Stimulated activated CD8-positive, alpha-beta memory T cell treated with anti-CD3 and anti-CD28 coated beads, Interleukin-2, amount 100 ng/mL, for 48 hours (primary cell): ENCODE measurements at regions not wholly inside any gene's neighbourhood (a gene's known extent, or its start where the extent isn't known, plus 50 kb on each side); places are given as distances from the start of the nearest gene placed in this dataset.
"Not testable (repeated sequence)": the region's sequence is repeated elsewhere in the genome, so short reads cannot be mapped to it uniquely, and the experiment has no call there.

Experiments used
- DNase-seq, 2 donors: peaks; one replicate each; pipeline ENCODE4 v3.0.0-alpha.2; 2020; ENCODE audit warnings: low read depth in 2 of 2

DNA sequence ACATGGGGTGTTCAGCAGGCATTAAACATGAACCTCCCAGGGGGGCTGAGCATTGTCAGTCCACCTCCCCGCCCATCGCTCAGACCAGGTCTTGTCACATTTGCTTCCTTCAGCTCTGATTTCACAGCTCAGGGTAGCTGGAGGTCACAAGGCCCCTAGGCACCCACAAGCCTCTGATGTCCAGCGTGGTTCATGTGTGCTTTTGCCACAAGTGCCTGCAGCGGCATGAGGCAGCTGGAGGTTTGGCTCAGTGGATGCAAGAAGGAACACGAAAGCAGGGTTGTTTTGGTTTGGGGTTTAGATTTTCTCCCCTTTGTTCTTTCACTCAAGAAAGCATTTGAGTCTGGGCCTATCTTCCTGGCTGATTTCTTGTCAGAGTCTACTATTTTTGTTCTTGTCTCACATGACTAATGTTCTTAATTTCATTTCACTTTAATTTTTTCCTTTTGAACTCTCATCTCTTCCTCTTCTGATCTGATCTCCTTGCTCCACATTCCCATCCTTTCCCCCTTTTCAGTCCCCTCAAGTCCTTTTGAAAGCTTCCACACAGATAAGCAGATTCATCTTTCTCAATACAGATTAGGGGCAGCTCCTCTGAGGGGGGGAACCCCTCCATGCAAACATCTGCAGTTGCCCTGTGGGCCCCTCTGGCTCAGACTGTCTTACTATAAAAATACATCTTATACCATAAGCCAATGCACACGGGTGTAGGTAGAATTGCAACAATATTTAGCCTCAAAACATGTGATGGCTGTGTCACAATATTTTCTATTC, 68.1 kb upstream of the CEP85L start:
- DNase-seq: peak in 1 of 2 donors; percentile 19

- DNase-seq: no peak
Observed at GRCh38 chr6:118718903-118719302, 67.5 kb upstream of the CEP85L start.

DNA sequence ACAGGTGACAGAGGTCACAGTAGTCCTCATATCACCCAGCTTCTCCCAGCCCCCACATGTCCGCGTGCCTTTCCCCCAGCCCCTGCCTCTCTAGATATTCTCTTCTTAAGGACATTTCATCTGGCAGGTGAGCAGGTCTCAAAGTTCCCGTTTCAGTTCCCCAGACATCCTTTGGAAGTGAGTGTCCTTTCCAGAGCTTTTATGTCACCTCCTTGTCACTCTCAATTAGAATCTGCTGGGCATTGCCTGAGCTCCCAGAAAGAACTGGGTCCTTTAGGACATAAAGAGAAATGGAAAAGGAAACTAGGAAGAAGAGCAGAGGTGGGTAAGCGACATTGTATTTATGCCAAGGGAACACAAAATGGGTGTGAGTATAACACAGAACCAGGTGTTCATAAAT, 66.9 kb upstream of the CEP85L start:
- DNase-seq: no peak

DNA sequence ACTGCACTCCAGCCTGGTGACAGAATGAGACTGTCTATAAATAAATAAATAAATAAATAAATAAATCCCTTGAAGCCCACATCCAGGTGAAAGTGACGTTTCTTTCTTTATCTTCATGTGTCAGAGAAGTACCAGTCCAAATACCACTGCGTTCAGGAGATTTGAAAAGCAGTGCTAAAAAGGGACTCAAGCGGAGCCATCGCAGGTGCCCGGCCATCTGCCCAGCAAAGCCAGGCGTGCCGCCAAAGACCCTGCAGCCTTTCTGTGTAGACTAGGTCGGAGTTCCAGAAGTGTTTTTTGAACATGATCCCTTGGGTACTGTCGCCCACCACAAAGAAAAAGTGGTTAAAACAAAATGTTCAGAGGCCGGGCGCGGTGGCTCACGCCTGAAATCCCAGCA, 65.7 kb upstream of the CEP85L start:
- no peak for DNase-seq

- DNase-seq: not testable (repeated sequence)
Observed at GRCh38 chr6:118715907-118716306, 64.5 kb upstream of the CEP85L start.

- no peak for DNase-seq
Observed at GRCh38 chr6:118715376-118715775, 64.0 kb upstream of the CEP85L start.

- no peak for DNase-seq
Observed at GRCh38 chr6:118714756-118715155, 63.4 kb upstream of the CEP85L start.

GRCh38 chr6:118712969-118713368, 61.6 kb upstream of the CEP85L start:
- no peak for DNase-seq

GRCh38 chr6:118710616-118711015, 59.2 kb upstream of the CEP85L start:
- no peak for DNase-seq

DNA sequence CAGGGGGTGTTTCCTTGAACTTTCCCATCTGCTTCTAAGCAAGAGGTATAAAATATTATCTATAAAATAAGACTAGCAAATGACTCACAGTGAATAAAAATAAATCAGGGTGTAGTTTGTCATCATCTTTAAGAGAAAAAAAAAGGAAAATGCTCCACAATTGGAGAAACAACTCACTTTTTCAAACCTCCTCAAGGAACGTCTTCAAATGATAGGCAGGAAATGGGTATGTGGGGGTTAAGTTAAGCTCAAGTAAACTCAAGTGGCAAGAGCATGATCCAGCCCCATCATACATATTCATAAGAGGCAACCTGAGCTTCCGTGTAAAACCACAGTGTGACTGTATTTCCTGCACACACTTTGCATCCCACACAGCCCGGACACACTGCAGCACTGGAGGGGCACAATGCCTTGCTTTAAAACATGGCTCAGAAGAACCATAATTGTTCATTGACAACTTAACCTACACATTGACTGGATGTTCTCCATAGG, 58.5 kb upstream of the CEP85L start:
- peak; percentile 53 to 54 for DNase-seq

- no peak for DNase-seq
Observed at GRCh38 chr6:118708744-118709143, 57.4 kb upstream of the CEP85L start.

DNA sequence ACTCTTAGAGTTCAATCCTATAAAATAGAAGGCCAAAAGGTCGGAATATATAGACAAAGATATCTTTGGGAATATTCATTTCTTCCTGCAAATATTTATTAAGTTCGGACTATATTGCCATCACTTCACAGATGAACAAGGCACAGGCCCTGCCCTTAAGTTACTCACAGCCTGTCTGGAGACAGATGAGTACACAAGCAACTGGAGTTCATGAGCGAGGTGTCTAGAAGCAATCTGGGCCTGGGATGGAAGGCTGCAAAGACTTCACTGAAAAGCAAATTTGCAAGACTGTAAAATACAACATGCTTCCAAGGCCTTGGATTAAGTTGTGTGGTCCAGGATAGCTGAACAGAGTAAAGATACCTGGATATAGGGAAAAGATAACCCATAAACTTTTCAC, 56.7 kb upstream of the CEP85L start:
- no peak for DNase-seq

GRCh38 chr6:118706702-118707101, 55.3 kb upstream of the CEP85L start:
- no peak for DNase-seq

GRCh38 chr6:118705544-118706491, 54.4 kb upstream of the CEP85L start:
- peak in 1 of 2 donors; percentile 27 for DNase-seq

GRCh38 chr6:118704915-118705314, 53.5 kb upstream of the CEP85L start:
- DNase-seq: no peak

- DNase-seq: not testable (repeated sequence)
Observed at GRCh38 chr6:118701260-118701659, 49.9 kb upstream of the CEP85L start.
